ENCODE measurements at regions not wholly inside any gene's neighbourhood (a gene's known extent, or its start where the extent isn't known, plus 50 kb on each side); places are given as distances from the start of the nearest gene placed in this dataset.

DNA sequence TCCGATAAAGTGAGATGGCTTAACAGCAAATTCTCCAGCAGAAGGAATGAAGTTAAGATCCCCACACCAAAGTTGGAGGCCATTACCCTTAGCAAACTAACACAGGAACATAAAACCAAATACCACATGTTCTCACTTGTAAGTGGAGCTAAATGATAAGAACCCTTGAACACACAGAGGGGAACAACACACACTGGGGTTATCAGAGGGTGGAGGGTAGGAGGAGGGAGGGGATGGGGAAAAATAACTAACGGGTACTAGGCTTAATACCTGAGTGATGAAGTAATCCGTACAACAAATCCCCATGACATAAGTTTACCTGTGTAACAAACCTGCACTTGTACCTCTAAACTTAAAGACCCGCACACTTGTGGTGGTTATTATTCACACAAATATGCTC, 240.4 kb upstream of the NAV3 start:
- no peak overlapping the region for H3K4me3 ChIP-seq (ENCODE audit: low read depth, low read length)

DNA sequence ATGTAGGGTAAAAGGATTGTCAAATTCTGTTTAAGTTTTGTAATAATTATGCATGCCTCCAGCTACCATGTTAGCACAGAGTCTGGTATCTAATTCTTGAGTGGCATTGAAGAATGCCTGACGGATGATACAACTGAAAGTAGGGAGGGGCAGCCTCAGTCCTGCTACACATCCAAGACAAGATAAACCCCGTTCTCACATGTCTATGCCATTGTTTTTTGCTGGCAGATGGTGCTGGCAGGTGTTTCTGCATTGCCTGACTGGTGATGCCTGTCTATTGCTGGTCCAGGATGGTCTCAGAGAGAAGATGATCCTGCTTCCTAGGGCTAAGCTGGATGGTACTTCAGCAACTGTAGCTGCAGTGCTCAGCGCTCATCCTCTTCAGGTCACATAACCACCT, 245.8 kb upstream of the NAV3 start:
- H3K4me3 ChIP-seq (ENCODE audit: low read depth, low read length), result no peak overlapping the region
- DNase-seq (ENCODE audit: low read depth), result no peak
- no peak for TF ChIP-seq MYC (IDR thresholded peaks at IDR 0.05; ENCODE audit: low read depth, low read length)
- TF ChIP-seq, protein P1, sequence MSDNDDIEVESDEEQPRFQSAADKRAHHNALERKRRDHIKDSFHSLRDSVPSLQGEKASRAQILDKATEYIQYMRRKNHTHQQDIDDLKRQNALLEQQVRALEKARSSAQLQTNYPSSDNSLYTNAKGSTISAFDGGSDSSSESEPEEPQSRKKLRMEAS (IDR thresholded peaks at IDR 0.05; ENCODE audit: low read depth, low read length), result no peak
- TF ChIP-seq POLR2A (IDR thresholded peaks at IDR 0.05; ENCODE audit: extremely low read depth, insufficient read length), result no peak
- TF ChIP-seq, protein P2, sequence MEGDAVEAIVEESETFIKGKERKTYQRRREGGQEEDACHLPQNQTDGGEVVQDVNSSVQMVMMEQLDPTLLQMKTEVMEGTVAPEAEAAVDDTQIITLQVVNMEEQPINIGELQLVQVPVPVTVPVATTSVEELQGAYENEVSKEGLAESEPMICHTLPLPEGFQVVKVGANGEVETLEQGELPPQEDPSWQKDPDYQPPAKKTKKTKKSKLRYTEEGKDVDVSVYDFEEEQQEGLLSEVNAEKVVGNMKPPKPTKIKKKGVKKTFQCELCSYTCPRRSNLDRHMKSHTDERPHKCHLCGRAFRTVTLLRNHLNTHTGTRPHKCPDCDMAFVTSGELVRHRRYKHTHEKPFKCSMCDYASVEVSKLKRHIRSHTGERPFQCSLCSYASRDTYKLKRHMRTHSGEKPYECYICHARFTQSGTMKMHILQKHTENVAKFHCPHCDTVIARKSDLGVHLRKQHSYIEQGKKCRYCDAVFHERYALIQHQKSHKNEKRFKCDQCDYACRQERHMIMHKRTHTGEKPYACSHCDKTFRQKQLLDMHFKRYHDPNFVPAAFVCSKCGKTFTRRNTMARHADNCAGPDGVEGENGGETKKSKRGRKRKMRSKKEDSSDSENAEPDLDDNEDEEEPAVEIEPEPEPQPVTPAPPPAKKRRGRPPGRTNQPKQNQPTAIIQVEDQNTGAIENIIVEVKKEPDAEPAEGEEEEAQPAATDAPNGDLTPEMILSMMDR (IDR thresholded peaks at IDR 0.05; ENCODE audit: low read depth, low read length), result no peak

More for the DNA sequence above, 240.4 kb upstream of the NAV3 start:
- no peak for DNase-seq (ENCODE audit: low read depth)
- TF ChIP-seq, protein P2 (IDR thresholded peaks at IDR 0.05; ENCODE audit: low read depth, low read length), result no peak
- no peak for TF ChIP-seq POLR2A (IDR thresholded peaks at IDR 0.05; ENCODE audit: extremely low read depth, insufficient read length)
- TF ChIP-seq, protein P1 (IDR thresholded peaks at IDR 0.05; ENCODE audit: low read depth, low read length), result no peak
- TF ChIP-seq MYC (IDR thresholded peaks at IDR 0.05; ENCODE audit: low read depth, low read length), result no peak

DNA sequence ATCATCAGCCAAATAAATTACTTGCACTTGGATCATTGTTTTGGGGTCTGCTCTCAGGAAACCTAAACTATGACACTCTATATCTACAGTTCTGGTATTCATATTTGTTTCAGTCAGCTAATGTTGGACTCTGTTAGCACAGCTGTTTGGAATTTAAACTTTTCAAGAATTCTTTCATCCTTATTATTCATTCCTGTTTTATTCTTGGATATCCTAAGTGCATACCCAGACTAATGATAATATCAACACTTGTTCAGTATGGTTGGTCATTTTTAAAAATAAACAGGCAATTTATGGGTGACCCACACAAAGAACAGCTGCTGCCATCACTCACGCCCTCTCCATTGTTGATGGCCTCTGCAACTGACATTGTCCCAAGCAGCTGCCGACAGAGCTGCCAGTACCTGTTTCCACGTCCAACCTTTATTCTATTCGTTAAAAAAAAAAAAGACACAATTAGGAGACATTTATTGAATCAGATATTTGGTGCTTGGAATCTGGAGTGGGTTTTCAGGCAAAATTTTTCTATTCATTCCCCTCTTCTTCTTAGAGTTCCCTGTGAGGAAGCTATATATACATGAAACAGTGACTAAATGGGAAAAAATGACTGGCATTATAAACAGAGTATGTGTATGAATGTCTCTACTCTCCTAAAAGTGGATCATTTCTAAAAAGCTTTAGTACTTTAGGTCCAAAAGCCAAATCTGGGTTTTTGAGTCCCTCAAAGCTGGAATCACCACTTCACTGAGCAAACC, 252.1 kb upstream of the NAV3 start:
- TF ChIP-seq MYC (IDR thresholded peaks at IDR 0.05; ENCODE audit: low read depth, low read length), result no peak
- TF ChIP-seq, protein P1 (IDR thresholded peaks at IDR 0.05; ENCODE audit: low read depth, low read length), result no peak
- TF ChIP-seq, protein P2 (IDR thresholded peaks at IDR 0.05; ENCODE audit: low read depth, low read length), result no peak
- TF ChIP-seq POLR2A (IDR thresholded peaks at IDR 0.05; ENCODE audit: extremely low read depth, insufficient read length), result no peak
- DNase-seq (ENCODE audit: low read depth), result no peak
- H3K4me3 ChIP-seq (ENCODE audit: low read depth, low read length), result no peak overlapping the region

DNA sequence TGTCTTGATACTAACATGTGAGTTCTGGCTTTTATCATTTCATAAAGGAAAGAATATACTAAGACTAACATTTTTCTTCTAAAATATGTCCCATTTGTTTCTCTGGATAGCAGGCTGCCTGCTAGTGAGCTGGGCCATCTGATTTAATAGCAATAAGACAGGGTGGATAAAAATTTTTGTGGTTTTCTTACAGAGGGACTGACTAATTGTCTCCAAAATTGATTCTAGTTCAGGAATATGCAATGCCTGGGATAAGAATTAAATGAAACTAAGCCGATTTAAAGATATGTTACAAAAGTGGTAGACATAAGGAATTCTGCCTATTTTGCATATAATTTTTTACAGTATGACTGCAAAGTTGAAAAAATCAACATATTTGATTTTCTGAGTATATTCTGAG, 252.9 kb upstream of the NAV3 start:
- no peak for DNase-seq (ENCODE audit: low read depth)
- H3K4me3 ChIP-seq (ENCODE audit: low read depth, low read length), result no peak overlapping the region
- TF ChIP-seq MYC (IDR thresholded peaks at IDR 0.05; ENCODE audit: low read depth, low read length) (no peak), POLR2A (IDR thresholded peaks at IDR 0.05; ENCODE audit: extremely low read depth, insufficient read length) (no peak)
- TF ChIP-seq, protein P2 (IDR thresholded peaks at IDR 0.05; ENCODE audit: low read depth, low read length), result no peak
- TF ChIP-seq, protein P1 (IDR thresholded peaks at IDR 0.05; ENCODE audit: low read depth, low read length), result no peak

DNA sequence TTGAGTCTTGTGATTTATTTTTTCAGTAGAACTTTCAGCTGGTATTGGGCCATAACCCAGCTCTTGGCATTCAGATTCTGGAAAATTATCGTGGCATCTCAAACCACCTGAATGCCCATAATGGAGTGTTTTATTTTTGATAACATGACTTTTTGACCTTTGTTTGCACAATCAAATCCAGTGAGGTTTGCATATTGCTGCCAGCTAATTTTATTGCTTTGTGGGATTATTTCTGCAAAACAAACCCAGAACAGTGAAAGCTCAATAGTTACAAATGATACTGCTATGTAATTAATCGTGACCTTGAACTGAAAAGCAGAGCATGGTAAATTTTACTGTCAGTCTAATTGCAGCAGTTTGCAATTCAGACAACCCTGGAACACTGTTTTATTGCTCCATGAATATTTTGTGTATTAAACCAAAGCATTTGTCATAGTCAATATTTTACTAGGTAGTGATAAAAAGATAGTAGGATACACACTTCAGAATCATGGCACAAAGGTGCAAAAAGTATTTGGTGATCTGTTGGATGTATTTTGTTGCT, 255.2 kb upstream of the NAV3 start:
- no peak for DNase-seq (ENCODE audit: low read depth)
- no peak for TF ChIP-seq MYC (IDR thresholded peaks at IDR 0.05; ENCODE audit: low read depth, low read length)
- TF ChIP-seq POLR2A (IDR thresholded peaks at IDR 0.05; ENCODE audit: extremely low read depth, insufficient read length), result no peak
- TF ChIP-seq, protein P2 (IDR thresholded peaks at IDR 0.05; ENCODE audit: low read depth, low read length), result no peak
- TF ChIP-seq, protein P1 (IDR thresholded peaks at IDR 0.05; ENCODE audit: low read depth, low read length), result no peak
- H3K4me3 ChIP-seq (ENCODE audit: low read depth, low read length), result no peak overlapping the region
